ENCODE measurements at regions not wholly inside any gene's neighbourhood (a gene's known extent, or its start where the extent isn't known, plus 50 kb on each side); places are given as distances from the start of the nearest gene placed in this dataset.

- TF ChIP-seq CTCF (IDR thresholded peaks at IDR 0.05) (no peak), POLR2A (IDR thresholded peaks at IDR 0.05) (no peak)
- Histone ChIP-seq H3K4me3 (no peak overlapping the region), H3K36me3 (ENCODE audit: low read depth, missing control alignments) (no peaks in the 10 kb centered on the region), H3K27ac (no peak overlapping the region), H3K9me3 (no peaks in the 10 kb centered on the region), H3K27me3 (no peaks in the 10 kb centered on the region), H3K4me1 (peaks cover 13% of the 10 kb centered on the region)
- WGBS, 2 donors: 71% methylated on average over 3 of the region's 3 CpGs
- no peak for DNase-seq
- intact Hi-C loops (cut with DNase I; ENCODE audit: low total_unique reads): no loop called here
Observed at GRCh38 chr10:36178616-36179015, 536.5 kb upstream of the FZD8 start.

DNA sequence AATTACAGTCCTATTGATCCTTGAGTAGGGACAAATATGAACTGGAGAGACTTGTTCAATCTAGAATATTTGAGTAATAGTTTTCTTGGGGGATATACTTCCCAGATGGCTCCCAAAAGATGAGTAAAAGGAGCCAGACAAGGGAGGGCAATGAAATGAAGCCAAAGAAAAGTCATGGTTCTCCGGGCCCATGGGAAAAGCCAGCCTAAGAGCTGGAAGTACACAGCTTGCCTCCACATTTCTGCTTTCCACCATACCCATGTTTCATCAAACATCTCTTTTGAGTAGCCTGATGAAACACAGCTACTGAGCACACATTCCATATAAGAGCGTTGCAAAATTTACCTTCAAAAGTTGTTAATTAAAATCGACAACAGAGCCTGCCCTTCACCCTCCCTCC lies 535.0 kb upstream of the FZD8 start:
- intact Hi-C loops (cut with DNase I; ENCODE audit: low total_unique reads): no loop called here

DNA sequence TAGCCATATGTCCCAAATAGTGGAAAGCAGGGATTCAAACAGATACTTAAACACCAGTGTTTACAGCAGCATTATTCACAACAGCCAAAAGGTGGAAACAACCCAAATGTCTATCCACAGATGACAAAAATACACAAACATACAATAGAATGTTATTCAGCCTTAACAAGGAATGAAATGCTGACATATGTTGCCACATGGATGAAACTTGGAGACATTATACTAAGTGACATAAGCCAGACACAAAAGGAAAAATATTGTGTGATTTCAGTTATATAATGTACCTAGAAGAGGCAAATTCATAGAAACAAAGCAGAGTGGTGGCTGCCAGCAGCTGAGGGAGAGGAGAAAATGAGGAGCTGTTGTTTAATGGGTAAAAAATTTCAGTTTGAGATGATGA lies 533.9 kb upstream of the FZD8 start:
- no peak overlapping the region for H3K27ac ChIP-seq
- H3K9me3 ChIP-seq: no peaks in the 10 kb centered on the region
- H3K27me3 ChIP-seq: no peaks in the 10 kb centered on the region
- TF ChIP-seq POLR2A (IDR thresholded peaks at IDR 0.05) (no peak), CTCF (IDR thresholded peaks at IDR 0.05) (no peak)
- intact Hi-C loops (cut with DNase I; ENCODE audit: low total_unique reads): no loop called here
- no peak overlapping the region for H3K4me3 ChIP-seq
- no peaks in the 10 kb centered on the region for H3K36me3 ChIP-seq (ENCODE audit: low read depth, missing control alignments)
- no peaks in the 10 kb centered on the region for H3K4me1 ChIP-seq
- no peak for DNase-seq

More for the DNA sequence above, 535.0 kb upstream of the FZD8 start:
- Histone ChIP-seq H3K36me3 (ENCODE audit: low read depth, missing control alignments) (no peaks in the 10 kb centered on the region), H3K9me3 (no peaks in the 10 kb centered on the region), H3K27me3 (no peaks in the 10 kb centered on the region), H3K4me1 (peaks cover 5% of the 10 kb centered on the region), H3K4me3 (no peak overlapping the region), H3K27ac (no peak overlapping the region)
- no peak for DNase-seq
- TF ChIP-seq CTCF (IDR thresholded peaks at IDR 0.05) (no peak), POLR2A (IDR thresholded peaks at IDR 0.05) (no peak)
- WGBS, 2 donors: 94 to 95% methylated on average over 3 of the region's 3 CpGs

GRCh38 chr10:36173364-36173763 lies 531.3 kb upstream of the FZD8 start:
- TF ChIP-seq CTCF (IDR thresholded peaks at IDR 0.05) (no peak), POLR2A (IDR thresholded peaks at IDR 0.05) (no peak)
- intact Hi-C loops (cut with DNase I; ENCODE audit: low total_unique reads): no loop called here
- H3K36me3 ChIP-seq (ENCODE audit: low read depth, missing control alignments): no peaks in the 10 kb centered on the region
- 34 to 45% methylated on average over 4 of the region's 4 CpGs for WGBS, 2 donors
- H3K27ac ChIP-seq: no peak overlapping the region
- no peaks in the 10 kb centered on the region for H3K4me1 ChIP-seq
- H3K27me3 ChIP-seq: no peaks in the 10 kb centered on the region
- H3K9me3 ChIP-seq: no peaks in the 10 kb centered on the region
- DNase-seq: no peak
- no peak overlapping the region for H3K4me3 ChIP-seq

DNA sequence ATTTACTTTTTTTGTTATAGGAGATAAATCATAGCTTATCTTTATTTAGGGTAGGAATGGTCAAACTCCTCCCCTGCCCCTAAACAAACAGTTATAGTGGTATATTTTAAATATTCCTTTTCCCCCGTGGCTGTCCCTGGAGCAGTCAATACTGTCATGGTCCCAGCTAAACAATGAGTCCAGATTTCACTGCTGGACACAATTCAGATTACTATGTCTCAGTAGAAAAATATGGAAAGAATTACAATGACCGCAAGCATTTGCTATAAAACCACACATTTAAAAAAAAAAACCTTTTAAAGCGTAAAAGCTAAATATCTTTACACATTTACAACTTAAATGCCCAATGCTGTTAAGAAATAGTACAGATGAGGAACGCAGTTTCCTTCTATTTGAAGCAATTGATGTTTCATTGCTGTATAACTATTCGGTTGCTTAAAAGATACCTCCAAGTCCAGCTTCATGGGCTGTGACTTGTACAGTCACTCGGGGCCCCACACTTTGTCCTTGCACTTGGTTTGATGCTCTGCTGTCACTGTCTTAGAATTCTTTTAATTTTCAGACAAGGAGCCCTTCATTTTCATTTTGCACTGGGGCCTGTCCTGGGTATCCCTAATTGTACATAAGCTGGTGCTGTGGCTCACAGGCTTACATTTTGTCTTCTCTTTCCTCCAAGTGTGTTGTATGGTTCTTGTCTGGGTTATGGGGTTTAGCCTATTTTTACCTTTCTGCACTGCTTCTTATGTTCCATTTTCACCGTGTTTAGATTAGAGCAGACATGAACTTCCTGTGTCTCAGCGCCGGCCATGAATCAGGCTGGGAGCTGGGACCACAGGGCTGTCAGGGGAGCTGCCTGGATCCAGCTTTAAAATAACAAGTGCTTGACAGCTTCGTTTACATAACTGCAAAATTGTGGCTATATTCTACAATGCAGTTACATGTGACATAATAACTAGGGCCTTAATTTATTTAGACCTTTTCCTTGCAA lies 530.2 kb upstream of the FZD8 start:
- 46 to 49% methylated on average over 10 of the region's 10 CpGs for WGBS, 2 donors
- Histone ChIP-seq H3K4me1 (no peaks in the 10 kb centered on the region), H3K9me3 (no peaks in the 10 kb centered on the region), H3K36me3 (ENCODE audit: low read depth, missing control alignments) (no peaks in the 10 kb centered on the region), H3K27ac (no peak overlapping the region), H3K27me3 (no peaks in the 10 kb centered on the region), H3K4me3 (no peak overlapping the region)
- no peak for DNase-seq
- intact Hi-C loops (cut with DNase I; ENCODE audit: low total_unique reads): no loop called here
- no peak for TF ChIP-seq CTCF (IDR thresholded peaks at IDR 0.05)
- no peak for TF ChIP-seq POLR2A (IDR thresholded peaks at IDR 0.05)
